Nephron (organoid): ENCODE measurements at regions not wholly inside any gene's neighbourhood (a gene's known extent, or its start where the extent isn't known, plus 50 kb on each side); places are given as distances from the start of the nearest gene placed in this dataset.

Experiments
- H3K27ac Mint-ChIP-seq, 3 experiments: 2 replicates each; pipeline ENCODE4 v1.8.0; 2020; ENCODE audit warnings: mixed read lengths in 3 of 3, mild to moderate bottlenecking in 2 of 3, moderate library complexity in 1 of 3
- H3K27me3 Mint-ChIP-seq: 2 replicates; pipeline ENCODE4 v1.8.0; 2021; ENCODE audit warnings: low read depth, mild to moderate bottlenecking, moderate library complexity, mixed read lengths
- H3K36me3 Mint-ChIP-seq: 2 replicates; pipeline ENCODE4 v1.8.0; 2020; ENCODE audit warnings: low read depth, mixed read lengths
- H3K4me1 Mint-ChIP-seq: 2 replicates; pipeline ENCODE4 v1.8.0; 2020; ENCODE audit warnings: mixed read lengths
- H3K4me3 Mint-ChIP-seq, 3 experiments: 2 replicates each; pipeline ENCODE4 v1.8.0; 2020; ENCODE audit warnings: mild to moderate bottlenecking in 3 of 3, mixed read lengths in 3 of 3, moderate library complexity in 2 of 3
- H3K9me3 Mint-ChIP-seq: 2 replicates; pipeline ENCODE4 v1.8.0; 2020; ENCODE audit warnings: mixed read lengths
- CTCF ChIP-seq, 3 experiments: fragments of 200-600 bp; sonication (generic); IDR thresholded peaks; one replicate each; pipeline ENCODE4 v1.5.0; 2021; ENCODE audit warnings: antibody characterized with exemption in 3 of 3; ENCODE audit not compliant: unreplicated experiment in 3 of 3

GRCh38 chr1:200253774-200254495, 155.9 kb downstream of the ZNF281 start:
- H3K4me3 Mint-ChIP-seq, result no peak overlapping the region
- H3K9me3 Mint-ChIP-seq, result no peaks in the 10 kb centered on the region
- H3K36me3 Mint-ChIP-seq, result no peaks in the 10 kb centered on the region

GRCh38 chr1:200252531-200252930, 157.3 kb downstream of the ZNF281 start:
- Mint-ChIP-seq H3K4me1 (peaks cover 4% of the 10 kb centered on the region), H3K9me3 (no peaks in the 10 kb centered on the region), H3K4me3 (no peak overlapping the region), H3K27ac (no peak overlapping the region), H3K27me3 (peaks cover 39% of the 10 kb centered on the region), H3K36me3 (no peaks in the 10 kb centered on the region)
- no peak for TF ChIP-seq CTCF (IDR thresholded peaks at IDR 0.05; ENCODE audit: unreplicated experiment in 3 of 3)

More at GRCh38 chr1:200253774-200254495, 155.9 kb downstream of the ZNF281 start:
- Mint-ChIP-seq H3K27me3 (peaks cover 27% of the 10 kb centered on the region), H3K4me1 (no peaks in the 10 kb centered on the region), H3K27ac (no peak overlapping the region)
- TF ChIP-seq CTCF (IDR thresholded peaks at IDR 0.05; ENCODE audit: unreplicated experiment in 3 of 3), result no peak

- no peak for TF ChIP-seq CTCF (IDR thresholded peaks at IDR 0.05; ENCODE audit: unreplicated experiment in 3 of 3)
- Mint-ChIP-seq H3K9me3 (no peaks in the 10 kb centered on the region), H3K4me3 (no peak overlapping the region), H3K36me3 (no peaks in the 10 kb centered on the region), H3K27me3 (peaks cover 49% of the 10 kb centered on the region), H3K4me1 (peaks cover 9% of the 10 kb centered on the region), H3K27ac (no peak overlapping the region)
Observed at GRCh38 chr1:200250469-200250868, 159.4 kb downstream of the ZNF281 start.

GRCh38 chr1:200248541-200248940, 161.3 kb downstream of the ZNF281 start:
- TF ChIP-seq CTCF (IDR thresholded peaks at IDR 0.05; ENCODE audit: unreplicated experiment in 3 of 3), result no peak
- H3K27me3 Mint-ChIP-seq, result peaks cover 50% of the 10 kb centered on the region
- no peak overlapping the region for H3K27ac Mint-ChIP-seq
- H3K36me3 Mint-ChIP-seq, result no peaks in the 10 kb centered on the region
- no peak overlapping the region for H3K4me3 Mint-ChIP-seq
- H3K4me1 Mint-ChIP-seq, result peaks cover 9% of the 10 kb centered on the region
- no peaks in the 10 kb centered on the region for H3K9me3 Mint-ChIP-seq

GRCh38 chr1:200247518-200247917, 162.3 kb downstream of the ZNF281 start:
- Mint-ChIP-seq H3K27ac (no peak overlapping the region), H3K27me3 (peaks cover 51% of the 10 kb centered on the region), H3K4me3 (peak overlapping the region in 2 of 3 experiments; percentile 18 to 23), H3K9me3 (no peaks in the 10 kb centered on the region), H3K36me3 (no peaks in the 10 kb centered on the region), H3K4me1 (peaks cover 17% of the 10 kb centered on the region)
- TF ChIP-seq CTCF (IDR thresholded peaks at IDR 0.05; ENCODE audit: unreplicated experiment in 3 of 3), result no peak

GRCh38 chr1:200245473-200245872, 164.4 kb downstream of the ZNF281 start:
- Mint-ChIP-seq H3K27me3 (peaks cover 48% of the 10 kb centered on the region), H3K4me1 (peaks cover 26% of the 10 kb centered on the region), H3K4me3 (no peak overlapping the region), H3K9me3 (no peaks in the 10 kb centered on the region), H3K36me3 (no peaks in the 10 kb centered on the region), H3K27ac (no peak overlapping the region)
- TF ChIP-seq CTCF (IDR thresholded peaks at IDR 0.05; ENCODE audit: unreplicated experiment in 3 of 3), result no peak
